ENCODE measurements at regions not wholly inside any gene's neighbourhood (a gene's known extent, or its start where the extent isn't known, plus 50 kb on each side); places are given as distances from the start of the nearest gene placed in this dataset.

DNA sequence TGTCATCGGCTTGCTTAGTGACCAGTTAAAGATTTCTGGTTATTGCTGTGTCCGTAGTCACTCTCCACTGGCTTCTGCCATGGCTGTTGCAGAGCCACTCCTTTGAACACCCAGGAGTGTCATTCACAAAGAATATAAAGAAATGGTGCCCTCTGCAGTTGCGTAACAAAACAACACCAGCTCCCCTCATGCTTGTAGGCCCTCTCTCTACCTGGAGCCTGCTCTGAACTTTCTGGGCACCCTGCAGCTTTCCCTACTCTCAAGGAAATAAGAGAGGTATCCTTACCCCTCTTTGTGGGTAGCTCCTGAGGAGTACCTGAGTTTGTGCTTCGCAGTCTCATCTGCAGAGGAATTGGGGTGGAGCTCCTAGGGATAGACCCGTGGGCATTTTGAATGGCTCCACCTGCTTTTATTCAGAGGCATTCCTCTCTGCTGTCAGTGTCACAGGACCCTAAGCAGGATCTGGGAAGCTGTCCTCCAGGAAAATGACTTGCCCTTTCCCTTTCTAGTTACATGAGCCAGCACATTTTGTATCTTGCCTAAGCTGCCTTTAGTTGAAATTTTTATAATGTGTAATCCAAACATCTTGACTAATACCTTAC is 97.2 kb upstream of the TMEM260 start:
- TF ChIP-seq, protein P1, sequence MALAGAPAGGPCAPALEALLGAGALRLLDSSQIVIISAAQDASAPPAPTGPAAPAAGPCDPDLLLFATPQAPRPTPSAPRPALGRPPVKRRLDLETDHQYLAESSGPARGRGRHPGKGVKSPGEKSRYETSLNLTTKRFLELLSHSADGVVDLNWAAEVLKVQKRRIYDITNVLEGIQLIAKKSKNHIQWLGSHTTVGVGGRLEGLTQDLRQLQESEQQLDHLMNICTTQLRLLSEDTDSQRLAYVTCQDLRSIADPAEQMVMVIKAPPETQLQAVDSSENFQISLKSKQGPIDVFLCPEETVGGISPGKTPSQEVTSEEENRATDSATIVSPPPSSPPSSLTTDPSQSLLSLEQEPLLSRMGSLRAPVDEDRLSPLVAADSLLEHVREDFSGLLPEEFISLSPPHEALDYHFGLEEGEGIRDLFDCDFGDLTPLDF (CRISPR knock-in tag; IDR thresholded peaks at IDR 0.05), result no peak
- TF ChIP-seq, protein P2, sequence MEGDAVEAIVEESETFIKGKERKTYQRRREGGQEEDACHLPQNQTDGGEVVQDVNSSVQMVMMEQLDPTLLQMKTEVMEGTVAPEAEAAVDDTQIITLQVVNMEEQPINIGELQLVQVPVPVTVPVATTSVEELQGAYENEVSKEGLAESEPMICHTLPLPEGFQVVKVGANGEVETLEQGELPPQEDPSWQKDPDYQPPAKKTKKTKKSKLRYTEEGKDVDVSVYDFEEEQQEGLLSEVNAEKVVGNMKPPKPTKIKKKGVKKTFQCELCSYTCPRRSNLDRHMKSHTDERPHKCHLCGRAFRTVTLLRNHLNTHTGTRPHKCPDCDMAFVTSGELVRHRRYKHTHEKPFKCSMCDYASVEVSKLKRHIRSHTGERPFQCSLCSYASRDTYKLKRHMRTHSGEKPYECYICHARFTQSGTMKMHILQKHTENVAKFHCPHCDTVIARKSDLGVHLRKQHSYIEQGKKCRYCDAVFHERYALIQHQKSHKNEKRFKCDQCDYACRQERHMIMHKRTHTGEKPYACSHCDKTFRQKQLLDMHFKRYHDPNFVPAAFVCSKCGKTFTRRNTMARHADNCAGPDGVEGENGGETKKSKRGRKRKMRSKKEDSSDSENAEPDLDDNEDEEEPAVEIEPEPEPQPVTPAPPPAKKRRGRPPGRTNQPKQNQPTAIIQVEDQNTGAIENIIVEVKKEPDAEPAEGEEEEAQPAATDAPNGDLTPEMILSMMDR (IDR thresholded peaks at IDR 0.05), result no peak; the same call in none of the 2 replicates
- no peak for TF ChIP-seq SMAD3 (CRISPR knock-in tag; IDR thresholded peaks at IDR 0.05; ENCODE audit: borderline replicate concordance)
- TF ChIP-seq ARID4B (CRISPR knock-in tag; IDR thresholded peaks at IDR 0.05; ENCODE audit: borderline replicate concordance), result no peak
- TF ChIP-seq NFYB (CRISPR knock-in tag; conservative IDR thresholded peaks at IDR 0.05; ENCODE audit: low read depth), result no peak
- no peak for TF ChIP-seq SOX15 (CRISPR knock-in tag; IDR thresholded peaks at IDR 0.05)
- no peak for TF ChIP-seq ZNF512 (CRISPR knock-in tag; IDR thresholded peaks at IDR 0.05; ENCODE audit: borderline replicate concordance)
- no peak for TF ChIP-seq ZNF121 (CRISPR knock-in tag; IDR thresholded peaks at IDR 0.05)
- TF ChIP-seq, protein P3, sequence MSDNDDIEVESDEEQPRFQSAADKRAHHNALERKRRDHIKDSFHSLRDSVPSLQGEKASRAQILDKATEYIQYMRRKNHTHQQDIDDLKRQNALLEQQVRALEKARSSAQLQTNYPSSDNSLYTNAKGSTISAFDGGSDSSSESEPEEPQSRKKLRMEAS (CRISPR knock-in tag; IDR thresholded peaks at IDR 0.05), result no peak
- TF ChIP-seq STAT6 (CRISPR knock-in tag; conservative IDR thresholded peaks at IDR 0.05; ENCODE audit: low read depth), result no peak
- TF ChIP-seq FOXK1 (CRISPR knock-in tag; IDR thresholded peaks at IDR 0.05), result no peak

All from WTC11 (cell line).